ENCODE measurements at regions not wholly inside any gene's neighbourhood (a gene's known extent, or its start where the extent isn't known, plus 50 kb on each side); places are given as distances from the start of the nearest gene placed in this dataset.
"Not testable (repeated sequence)": the region's sequence is repeated elsewhere in the genome, so short reads cannot be mapped to it uniquely, and the experiment has no call there.

GRCh38 chrX:1815456-1816175 is 200.8 kb downstream of the ASMT start:
- 87% methylated on average over 15 of the region's 15 CpGs for WGBS
- Histone ChIP-seq H3K79me1 (replicated peaks; ENCODE audit: low read length, poor library complexity, severe bottlenecking) (no peaks in the 10 kb centered on the region), H2AK5ac (ENCODE audit: low read length, severe bottlenecking) (no peak overlapping the region), H3K9ac (ENCODE audit: low read length) (no peak overlapping the region), H3K36me3 (ENCODE audit: control insufficient read depth in 1 of 2, insufficient read depth in 2 of 2, low read depth in 1 of 2, low read length in 2 of 2) (no peaks in the 10 kb centered on the region), H2BK5ac (ENCODE audit: low read depth, low read length, poor library complexity, severe bottlenecking) (no peak overlapping the region), H3K9me3 (ENCODE audit: control insufficient read depth, low read length) (peaks cover 2% of the 10 kb centered on the region), H3K14ac (ENCODE audit: low read length in 2 of 2) (no peak overlapping the region), H2BK12ac (ENCODE audit: low read length in 2 of 2) (no peak overlapping the region), H3K4me1 (ENCODE audit: control insufficient read depth, insufficient read depth, low read depth, low read length) (no peaks in the 10 kb centered on the region), H3K18ac (ENCODE audit: low read depth in 1 of 2, low read length in 2 of 2) (no peak overlapping the region), H2AFZ (ENCODE audit: low read depth, low read length) (no peak overlapping the region), H3K4ac (ENCODE audit: low read depth in 1 of 2, low read length in 2 of 2) (no peak overlapping the region), H3K4me3 (ENCODE audit: insufficient read depth in 1 of 2, low read depth in 1 of 2, low read length in 2 of 2) (no peak overlapping the region), H4K91ac (ENCODE audit: low read length) (no peak overlapping the region), H2BK120ac (ENCODE audit: low read depth, low read length) (no peak overlapping the region), H3K4me2 (ENCODE audit: low read length, poor library complexity, severe bottlenecking) (no peak overlapping the region), H3K23ac (ENCODE audit: low read length in 2 of 2) (no peak overlapping the region), H4K8ac (ENCODE audit: low read length) (no peak overlapping the region), H3K27ac (ENCODE audit: low read length, poor library complexity, severe bottlenecking) (no peak overlapping the region), H2BK15ac (ENCODE audit: low read depth, poor library complexity, severe bottlenecking) (no peak overlapping the region), H3K27me3 (ENCODE audit: control insufficient read depth in 1 of 2, insufficient read depth in 1 of 2, low read length in 2 of 2) (no peaks in the 10 kb centered on the region)
- DNase-seq: no peak

- H2BK5ac ChIP-seq (ENCODE audit: low read depth, low read length, poor library complexity, severe bottlenecking); H4K8ac ChIP-seq (ENCODE audit: low read length); H3K27me3 ChIP-seq (ENCODE audit: control insufficient read depth in 1 of 2, insufficient read depth in 1 of 2, low read length in 2 of 2); H3K18ac ChIP-seq (ENCODE audit: low read depth in 1 of 2, low read length in 2 of 2); H3K27ac ChIP-seq (ENCODE audit: low read length, poor library complexity, severe bottlenecking); H3K36me3 ChIP-seq (ENCODE audit: control insufficient read depth in 1 of 2, insufficient read depth in 2 of 2, low read depth in 1 of 2, low read length in 2 of 2); H2BK12ac ChIP-seq (ENCODE audit: low read length in 2 of 2); H4K91ac ChIP-seq (ENCODE audit: low read length); H3K23ac ChIP-seq (ENCODE audit: low read length in 2 of 2); H3K9me3 ChIP-seq (ENCODE audit: control insufficient read depth, low read length); H3K4me1 ChIP-seq (ENCODE audit: control insufficient read depth, insufficient read depth, low read depth, low read length); H2BK120ac ChIP-seq (ENCODE audit: low read depth, low read length); H2AFZ ChIP-seq (ENCODE audit: low read depth, low read length); H2BK15ac ChIP-seq (ENCODE audit: low read depth, poor library complexity, severe bottlenecking); H3K14ac ChIP-seq (ENCODE audit: low read length in 2 of 2); H3K9ac ChIP-seq (ENCODE audit: low read length); H3K4me2 ChIP-seq (ENCODE audit: low read length, poor library complexity, severe bottlenecking); DNase-seq; H3K4me3 ChIP-seq (ENCODE audit: insufficient read depth in 1 of 2, low read depth in 1 of 2, low read length in 2 of 2); H2AK5ac ChIP-seq (ENCODE audit: low read length, severe bottlenecking); H3K4ac ChIP-seq (ENCODE audit: low read depth in 1 of 2, low read length in 2 of 2); H3K79me1 ChIP-seq (replicated peaks; ENCODE audit: low read length, poor library complexity, severe bottlenecking): not testable (repeated sequence)
- 98% methylated on average over 17 of the region's 17 CpGs for WGBS
These were observed 201.6 kb downstream of the ASMT start for GRCh38 chrX:1816387-1816982.

- Histone ChIP-seq H3K4me2 (ENCODE audit: low read length, poor library complexity, severe bottlenecking) (no peak overlapping the region), H3K79me1 (replicated peaks; ENCODE audit: low read length, poor library complexity, severe bottlenecking) (no peaks in the 10 kb centered on the region), H2BK15ac (ENCODE audit: low read depth, poor library complexity, severe bottlenecking) (no peak overlapping the region), H3K27me3 (ENCODE audit: control insufficient read depth in 1 of 2, insufficient read depth in 1 of 2, low read length in 2 of 2) (no peaks in the 10 kb centered on the region), H3K23ac (ENCODE audit: low read length in 2 of 2) (no peak overlapping the region), H4K91ac (ENCODE audit: low read length) (no peak overlapping the region), H2BK120ac (ENCODE audit: low read depth, low read length) (no peak overlapping the region), H2AK5ac (ENCODE audit: low read length, severe bottlenecking) (no peak overlapping the region), H3K4ac (ENCODE audit: low read depth in 1 of 2, low read length in 2 of 2) (no peak overlapping the region), H3K14ac (ENCODE audit: low read length in 2 of 2) (no peak overlapping the region), H3K9ac (ENCODE audit: low read length) (no peak overlapping the region), H3K27ac (ENCODE audit: low read length, poor library complexity, severe bottlenecking) (no peak overlapping the region), H3K18ac (ENCODE audit: low read depth in 1 of 2, low read length in 2 of 2) (no peak overlapping the region), H3K36me3 (ENCODE audit: control insufficient read depth in 1 of 2, insufficient read depth in 2 of 2, low read depth in 1 of 2, low read length in 2 of 2) (no peaks in the 10 kb centered on the region), H3K4me3 (ENCODE audit: insufficient read depth in 1 of 2, low read depth in 1 of 2, low read length in 2 of 2) (no peak overlapping the region), H3K4me1 (ENCODE audit: control insufficient read depth, insufficient read depth, low read depth, low read length) (no peaks in the 10 kb centered on the region), H3K9me3 (ENCODE audit: control insufficient read depth, low read length) (no peaks in the 10 kb centered on the region), H2AFZ (ENCODE audit: low read depth, low read length) (no peak overlapping the region), H2BK12ac (ENCODE audit: low read length in 2 of 2) (no peak overlapping the region), H2BK5ac (ENCODE audit: low read depth, low read length, poor library complexity, severe bottlenecking) (no peak overlapping the region), H4K8ac (ENCODE audit: low read length) (no peak overlapping the region)
- DNase-seq: no peak
- WGBS: 82% methylated on average over 8 of the region's 8 CpGs
These were observed 207.0 kb downstream of the ASMT start for GRCh38 chrX:1821846-1822245.

- H3K23ac ChIP-seq (ENCODE audit: low read length in 2 of 2): no peak overlapping the region
- no peak overlapping the region for H4K8ac ChIP-seq (ENCODE audit: low read length)
- H3K4ac ChIP-seq (ENCODE audit: low read depth in 1 of 2, low read length in 2 of 2): no peak overlapping the region
- H2BK15ac ChIP-seq (ENCODE audit: low read depth, poor library complexity, severe bottlenecking): no peak overlapping the region
- no peak overlapping the region for H2BK120ac ChIP-seq (ENCODE audit: low read depth, low read length)
- H3K4me1 ChIP-seq (ENCODE audit: control insufficient read depth, insufficient read depth, low read depth, low read length): no peaks in the 10 kb centered on the region
- DNase-seq: no peak
- H3K27me3 ChIP-seq (ENCODE audit: control insufficient read depth in 1 of 2, insufficient read depth in 1 of 2, low read length in 2 of 2): no peaks in the 10 kb centered on the region
- no peak overlapping the region for H4K91ac ChIP-seq (ENCODE audit: low read length)
- H3K27ac ChIP-seq (ENCODE audit: low read length, poor library complexity, severe bottlenecking): no peak overlapping the region
- no peak overlapping the region for H3K9ac ChIP-seq (ENCODE audit: low read length)
- no peak overlapping the region for H3K18ac ChIP-seq (ENCODE audit: low read depth in 1 of 2, low read length in 2 of 2)
- H2BK5ac ChIP-seq (ENCODE audit: low read depth, low read length, poor library complexity, severe bottlenecking): no peak overlapping the region
- H2BK12ac ChIP-seq (ENCODE audit: low read length in 2 of 2): no peak overlapping the region
- H3K79me1 ChIP-seq (replicated peaks; ENCODE audit: low read length, poor library complexity, severe bottlenecking): no peaks in the 10 kb centered on the region
- H3K9me3 ChIP-seq (ENCODE audit: control insufficient read depth, low read length): no peaks in the 10 kb centered on the region
- no peak overlapping the region for H3K14ac ChIP-seq (ENCODE audit: low read length in 2 of 2)
- H2AK5ac ChIP-seq (ENCODE audit: low read length, severe bottlenecking): no peak overlapping the region
- H3K36me3 ChIP-seq (ENCODE audit: control insufficient read depth in 1 of 2, insufficient read depth in 2 of 2, low read depth in 1 of 2, low read length in 2 of 2): no peaks in the 10 kb centered on the region
- no peak overlapping the region for H2AFZ ChIP-seq (ENCODE audit: low read depth, low read length)
- no peak overlapping the region for H3K4me3 ChIP-seq (ENCODE audit: insufficient read depth in 1 of 2, low read depth in 1 of 2, low read length in 2 of 2)
- WGBS: 84% methylated on average over 6 of the region's 6 CpGs
- no peak overlapping the region for H3K4me2 ChIP-seq (ENCODE audit: low read length, poor library complexity, severe bottlenecking)
These were observed 210.0 kb downstream of the ASMT start for GRCh38 chrX:1824855-1825254.
